A673 (cell line): ENCODE measurements at regions not wholly inside any gene's neighbourhood (a gene's known extent, or its start where the extent isn't known, plus 50 kb on each side); places are given as distances from the start of the nearest gene placed in this dataset.

Experiments
- BruUV-seq: library from RNA; stranded (reverse); fragments of 400-500 nt; replicated peaks from 2 replicates; lab custom pipeline; 2021; lab: Mats Ljungman, UMichigan
- CTCF ChIA-PET: fragments of 300-600 bp; sonication (Branson Sonifier 250); formaldehyde crosslinking; loops from one replicate; lab custom pipeline; 2022; ENCODE audit warnings: antibody characterized with exemption; lab: Charles Lee
- POLR2A ChIA-PET: fragments of 300-600 bp; sonication (Branson Sonifier 250); formaldehyde crosslinking; loops from one replicate; lab custom pipeline; 2022; ENCODE audit warnings: antibody characterized with exemption; ENCODE audit not compliant: low non-redundant PET; lab: Charles Lee
- DNase-seq: peaks from one replicate; pipeline ENCODE4 v3.0.0-alpha.2; 2015; ENCODE audit warnings: low spot score
- H3K27ac ChIP-seq: fragments of 200-600 bp; sonication (generic); 2 replicates; pipeline ENCODE4 v1.5.1; 2016; ENCODE audit warnings: mixed run types, low read depth, mild to moderate bottlenecking, mixed read lengths, antibody characterized with exemption, low read length; ENCODE audit not compliant: poor library complexity, severe bottlenecking
- H3K27me3 ChIP-seq: fragments of 200-600 bp; sonication (generic); replicated peaks from 2 replicates; pipeline ENCODE4 v1.6.1; 2017; ENCODE audit warnings: mixed run types, low read depth, mild to moderate bottlenecking, mixed read lengths, antibody characterized with exemption, low read length; ENCODE audit not compliant: insufficient read depth, poor library complexity
- H3K36me3 ChIP-seq: fragments of 200-600 bp; sonication (generic); 2 replicates; pipeline ENCODE4 v1.6.1; 2016; ENCODE audit warnings: mixed run types, mild to moderate bottlenecking, mixed read lengths, antibody characterized with exemption, low read length; ENCODE audit not compliant: insufficient read depth, poor library complexity, severe bottlenecking
- H3K4me1 ChIP-seq: fragments of 200-600 bp; sonication (generic); 2 replicates; pipeline ENCODE4 v1.6.1; 2017; ENCODE audit warnings: mixed run types, mild to moderate bottlenecking, mixed read lengths, antibody characterized with exemption, low read length; ENCODE audit not compliant: insufficient read depth, poor library complexity, severe bottlenecking
- H3K4me3 ChIP-seq: fragments of 200-600 bp; sonication (generic); 2 replicates; pipeline ENCODE4 v1.5.1; 2016; ENCODE audit warnings: low read depth, mixed run types, mild to moderate bottlenecking, mixed read lengths, low read length; ENCODE audit not compliant: poor library complexity, severe bottlenecking
- H3K9me3 ChIP-seq: fragments of 200-600 bp; sonication (generic); 2 replicates; pipeline ENCODE4 v1.6.1; 2016; ENCODE audit warnings: mixed run types, low read depth, mild to moderate bottlenecking, mixed read lengths, antibody characterized with exemption, low read length; ENCODE audit not compliant: poor library complexity, severe bottlenecking
- CTCF ChIP-seq: fragments of 300-800, 200-600 bp; sonication (generic); conservative IDR thresholded peaks from 2 replicates; pipeline ENCODE4 v1.5.1; 2017; ENCODE audit warnings: low read depth, mild to moderate bottlenecking, antibody characterized with exemption, low read length, moderate library complexity, mixed read lengths
- EZH2 ChIP-seq: fragments of 200-600 bp; sonication (generic); IDR thresholded peaks from 2 replicates; pipeline ENCODE4 v1.6.1; 2017; ENCODE audit warnings: borderline replicate concordance, low read depth, mild to moderate bottlenecking, mixed read lengths, antibody characterized with exemption, low read length; ENCODE audit not compliant: poor library complexity, severe bottlenecking
- intact Hi-C: fragments of 100-400 bp; cut with micrococcal nuclease; formaldehyde crosslinking; loops from one replicate; pipeline ENCODE4 v1.10.0; 2022; ENCODE audit not compliant: unreplicated experiment

GRCh38 chr6:168906391-168906790 is 347.3 kb downstream of the THBS2 start:
- POLR2A ChIA-PET: no interaction called here
- no peaks in the 10 kb centered on the region for H3K27me3 ChIP-seq
- intact Hi-C loops: no loop called here
- H3K27ac ChIP-seq: no peak overlapping the region
- H3K9me3 ChIP-seq: no peaks in the 10 kb centered on the region
- TF ChIP-seq CTCF (no peak), EZH2 (no peak)
- H3K4me3 ChIP-seq: no peak overlapping the region
- no peaks in the 10 kb centered on the region for H3K4me1 ChIP-seq
- H3K36me3 ChIP-seq: no peaks in the 10 kb centered on the region
- CTCF ChIA-PET: interaction anchor here (0.9 kb wide), 1 partner anchor 14 kb away, joined by 3 read pairs; no protein-coding TSS in a partner anchor
- no TSS peak for BruUV-seq
- DNase-seq: no peak

- TF ChIP-seq EZH2 (no peak), CTCF (no peak)
- POLR2A ChIA-PET: no interaction called here
- Histone ChIP-seq H3K27ac (no peak overlapping the region), H3K4me3 (no peak overlapping the region), H3K4me1 (no peaks in the 10 kb centered on the region), H3K36me3 (no peaks in the 10 kb centered on the region), H3K27me3 (no peaks in the 10 kb centered on the region), H3K9me3 (no peaks in the 10 kb centered on the region)
- CTCF ChIA-PET: no interaction called here
- no TSS peak for BruUV-seq
- no peak for DNase-seq
- intact Hi-C loops: no loop called here
These were observed 348.1 kb downstream of the THBS2 start for GRCh38 chr6:168905451-168906090.

- ChIA-PET CTCF (no interaction called here), POLR2A (no interaction called here)
- H3K27me3 ChIP-seq: no peaks in the 10 kb centered on the region
- BruUV-seq: no TSS peak
- no peaks in the 10 kb centered on the region for H3K36me3 ChIP-seq
- intact Hi-C loops: no loop called here
- no peak overlapping the region for H3K27ac ChIP-seq
- no peak overlapping the region for H3K4me3 ChIP-seq
- TF ChIP-seq EZH2 (no peak), CTCF (no peak)
- H3K4me1 ChIP-seq: no peaks in the 10 kb centered on the region
- DNase-seq: peak; percentile 27
- no peaks in the 10 kb centered on the region for H3K9me3 ChIP-seq
These were observed 349.9 kb downstream of the THBS2 start for GRCh38 chr6:168903613-168904345.
